ENCODE measurements at regions not wholly inside any gene's neighbourhood (a gene's known extent, or its start where the extent isn't known, plus 50 kb on each side); places are given as distances from the start of the nearest gene placed in this dataset.

DNA sequence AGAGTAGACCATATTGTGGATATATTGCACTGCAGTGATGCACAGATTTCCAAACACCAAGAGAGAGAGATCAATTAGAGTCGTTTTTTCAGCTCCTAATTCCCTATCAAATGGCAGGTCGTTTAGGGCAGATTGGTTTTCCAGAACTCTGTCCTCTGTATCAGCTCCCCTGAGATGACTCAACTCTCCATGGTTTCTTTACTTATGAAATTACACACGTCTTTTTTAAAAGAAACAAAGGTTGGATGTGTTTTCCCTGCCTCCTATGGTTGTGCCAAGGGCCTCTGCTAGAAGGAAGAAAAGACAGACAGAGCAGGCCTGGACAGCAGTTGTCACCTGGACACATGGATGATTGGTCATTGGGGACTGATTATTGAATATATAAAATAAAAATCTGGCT, 478.1 kb upstream of the NBEA start:
- no peaks in the 10 kb centered on the region for H4K20me1 ChIP-seq (ENCODE audit: control insufficient read depth, insufficient read depth, low read length, poor library complexity, severe bottlenecking)
- no peaks in the 10 kb centered on the region for H3K4me1 ChIP-seq (ENCODE audit: control insufficient read depth in 2 of 2, insufficient read depth in 2 of 2, low read length in 2 of 2)
- H3K4me2 ChIP-seq (replicated peaks; ENCODE audit: low read depth, low read length, poor library complexity, severe bottlenecking): no peak overlapping the region
- intact Hi-C loops (cut with micrococcal nuclease): no loop called here
- POLR2A ChIA-PET: no interaction called here
- peaks cover 6% of the 10 kb centered on the region for H3K9me3 Mint-ChIP-seq (ENCODE audit: insufficient read depth)
- no peak for DNase-seq
- no peaks in the 10 kb centered on the region for H3K4me1 Mint-ChIP-seq
- TF ChIP-seq, protein P1, sequence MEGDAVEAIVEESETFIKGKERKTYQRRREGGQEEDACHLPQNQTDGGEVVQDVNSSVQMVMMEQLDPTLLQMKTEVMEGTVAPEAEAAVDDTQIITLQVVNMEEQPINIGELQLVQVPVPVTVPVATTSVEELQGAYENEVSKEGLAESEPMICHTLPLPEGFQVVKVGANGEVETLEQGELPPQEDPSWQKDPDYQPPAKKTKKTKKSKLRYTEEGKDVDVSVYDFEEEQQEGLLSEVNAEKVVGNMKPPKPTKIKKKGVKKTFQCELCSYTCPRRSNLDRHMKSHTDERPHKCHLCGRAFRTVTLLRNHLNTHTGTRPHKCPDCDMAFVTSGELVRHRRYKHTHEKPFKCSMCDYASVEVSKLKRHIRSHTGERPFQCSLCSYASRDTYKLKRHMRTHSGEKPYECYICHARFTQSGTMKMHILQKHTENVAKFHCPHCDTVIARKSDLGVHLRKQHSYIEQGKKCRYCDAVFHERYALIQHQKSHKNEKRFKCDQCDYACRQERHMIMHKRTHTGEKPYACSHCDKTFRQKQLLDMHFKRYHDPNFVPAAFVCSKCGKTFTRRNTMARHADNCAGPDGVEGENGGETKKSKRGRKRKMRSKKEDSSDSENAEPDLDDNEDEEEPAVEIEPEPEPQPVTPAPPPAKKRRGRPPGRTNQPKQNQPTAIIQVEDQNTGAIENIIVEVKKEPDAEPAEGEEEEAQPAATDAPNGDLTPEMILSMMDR (IDR thresholded peaks at IDR 0.05): no peak
- no peak for TF ChIP-seq EZH2 (IDR thresholded peaks at IDR 0.05; ENCODE audit: borderline replicate concordance, insufficient read depth, low read depth, low read length, poor library complexity, severe bottlenecking)
- H3K27ac ChIP-seq (ENCODE audit: low read length in 2 of 2): no peak overlapping the region
- H3K9ac ChIP-seq (ENCODE audit: low read length): no peak overlapping the region
- H3K27ac Mint-ChIP-seq: no peak overlapping the region
- no peaks in the 10 kb centered on the region for H3K27me3 ChIP-seq (replicated peaks in 1 of 4; ENCODE audit: control extremely low read depth in 1 of 4, control insufficient read depth in 3 of 4, insufficient read depth in 4 of 4, low read length in 3 of 4)
- ATAC-seq (ENCODE audit: low read depth): no peak
- H3K79me2 ChIP-seq (ENCODE audit: control insufficient read depth, insufficient read depth, low read length): no peaks in the 10 kb centered on the region
- WGBS (ENCODE audit: insufficient coverage): 82% methylated on average over 2 of the region's 3 CpGs
- H3K27me3 Mint-ChIP-seq: no peaks in the 10 kb centered on the region
- no peak overlapping the region for H3K4me3 ChIP-seq (ENCODE audit: control extremely low read depth in 1 of 5, extremely low read depth in 1 of 5, insufficient read depth in 1 of 5, low read depth in 2 of 5, low read length in 4 of 5)
- CTCF ChIA-PET: no interaction called here
- no peaks in the 10 kb centered on the region for H3K36me3 ChIP-seq (replicated peaks in 1 of 2; ENCODE audit: control extremely low read depth in 1 of 2, control insufficient read depth in 1 of 2, extremely low read depth in 1 of 2, insufficient read depth in 2 of 2, low read length in 1 of 2)
- H3K9me3 ChIP-seq (ENCODE audit: control extremely low read depth in 1 of 3, control insufficient read depth in 2 of 3, insufficient read depth in 1 of 3, low read length in 2 of 3): peaks cover 0 to 1% (median 0%) of the 10 kb centered on the region in 3 donors
- no peak overlapping the region for H3K4me3 Mint-ChIP-seq
- H2AFZ ChIP-seq (ENCODE audit: insufficient read depth, low read depth, low read length, poor library complexity, severe bottlenecking): no peak overlapping the region

DNA sequence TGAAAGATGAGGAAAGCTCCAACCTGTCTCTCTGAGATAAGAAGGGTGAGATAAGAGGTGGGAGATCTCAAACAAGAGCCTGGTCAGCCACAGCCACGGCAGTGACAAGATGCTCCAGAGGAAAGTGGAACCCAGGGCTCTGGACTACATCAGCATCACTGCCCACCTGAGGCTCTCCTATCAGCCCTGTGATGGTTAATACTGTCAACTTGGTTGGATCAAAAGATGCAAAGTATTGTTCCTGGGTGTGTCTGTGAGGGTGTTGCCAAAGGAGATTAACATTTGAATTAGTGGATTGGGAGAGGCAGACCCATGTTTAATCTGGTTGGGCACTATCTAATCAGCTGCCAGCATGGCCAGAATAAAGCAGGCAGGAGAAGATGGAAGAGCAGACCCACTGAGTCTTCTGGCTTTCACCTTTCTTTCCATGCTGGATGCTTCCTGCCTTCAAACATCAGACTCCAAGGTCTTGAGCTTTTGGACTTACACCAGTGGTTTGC, 476.6 kb upstream of the NBEA start:
- no peaks in the 10 kb centered on the region for H3K27me3 ChIP-seq (replicated peaks in 1 of 4; ENCODE audit: control extremely low read depth in 1 of 4, control insufficient read depth in 3 of 4, insufficient read depth in 4 of 4, low read length in 3 of 4)
- H3K4me2 ChIP-seq (replicated peaks; ENCODE audit: low read depth, low read length, poor library complexity, severe bottlenecking): no peak overlapping the region
- H3K27ac ChIP-seq (ENCODE audit: low read length in 2 of 2): no peak overlapping the region
- H3K4me1 ChIP-seq (ENCODE audit: control insufficient read depth in 2 of 2, insufficient read depth in 2 of 2, low read length in 2 of 2): no peaks in the 10 kb centered on the region
- no peak for ATAC-seq (ENCODE audit: low read depth)
- ChIA-PET CTCF (no interaction called here), POLR2A (no interaction called here)
- no peak for TF ChIP-seq EZH2 (IDR thresholded peaks at IDR 0.05; ENCODE audit: borderline replicate concordance, insufficient read depth, low read depth, low read length, poor library complexity, severe bottlenecking)
- TF ChIP-seq, protein P1 (IDR thresholded peaks at IDR 0.05): no peak
- intact Hi-C loops (cut with micrococcal nuclease): no loop called here
- H3K9me3 ChIP-seq (ENCODE audit: control extremely low read depth in 1 of 3, control insufficient read depth in 2 of 3, insufficient read depth in 1 of 3, low read length in 2 of 3): peaks cover 0 to 1% (median 0%) of the 10 kb centered on the region in 3 donors
- WGBS (ENCODE audit: insufficient coverage): 80% methylated on average over 1 of the region's 1 CpG
- H3K9me3 Mint-ChIP-seq (ENCODE audit: insufficient read depth): peaks cover 2% of the 10 kb centered on the region
- H2AFZ ChIP-seq (ENCODE audit: insufficient read depth, low read depth, low read length, poor library complexity, severe bottlenecking): no peak overlapping the region
- no peaks in the 10 kb centered on the region for H3K36me3 ChIP-seq (replicated peaks in 1 of 2; ENCODE audit: control extremely low read depth in 1 of 2, control insufficient read depth in 1 of 2, extremely low read depth in 1 of 2, insufficient read depth in 2 of 2, low read length in 1 of 2)
- H3K4me3 ChIP-seq (ENCODE audit: control extremely low read depth in 1 of 5, extremely low read depth in 1 of 5, insufficient read depth in 1 of 5, low read depth in 2 of 5, low read length in 4 of 5): no peak overlapping the region
- no peak overlapping the region for H3K27ac Mint-ChIP-seq
- DNase-seq: no peak
- H3K27me3 Mint-ChIP-seq: no peaks in the 10 kb centered on the region
- H3K4me1 Mint-ChIP-seq: no peaks in the 10 kb centered on the region
- H4K20me1 ChIP-seq (ENCODE audit: control insufficient read depth, insufficient read depth, low read length, poor library complexity, severe bottlenecking): no peaks in the 10 kb centered on the region
- H3K79me2 ChIP-seq (ENCODE audit: control insufficient read depth, insufficient read depth, low read length): no peaks in the 10 kb centered on the region
- H3K9ac ChIP-seq (ENCODE audit: low read length): no peak overlapping the region
- H3K4me3 Mint-ChIP-seq: no peak overlapping the region
